ENCODE measurements at regions not wholly inside any gene's neighbourhood (a gene's known extent, or its start where the extent isn't known, plus 50 kb on each side); places are given as distances from the start of the nearest gene placed in this dataset.

DNA sequence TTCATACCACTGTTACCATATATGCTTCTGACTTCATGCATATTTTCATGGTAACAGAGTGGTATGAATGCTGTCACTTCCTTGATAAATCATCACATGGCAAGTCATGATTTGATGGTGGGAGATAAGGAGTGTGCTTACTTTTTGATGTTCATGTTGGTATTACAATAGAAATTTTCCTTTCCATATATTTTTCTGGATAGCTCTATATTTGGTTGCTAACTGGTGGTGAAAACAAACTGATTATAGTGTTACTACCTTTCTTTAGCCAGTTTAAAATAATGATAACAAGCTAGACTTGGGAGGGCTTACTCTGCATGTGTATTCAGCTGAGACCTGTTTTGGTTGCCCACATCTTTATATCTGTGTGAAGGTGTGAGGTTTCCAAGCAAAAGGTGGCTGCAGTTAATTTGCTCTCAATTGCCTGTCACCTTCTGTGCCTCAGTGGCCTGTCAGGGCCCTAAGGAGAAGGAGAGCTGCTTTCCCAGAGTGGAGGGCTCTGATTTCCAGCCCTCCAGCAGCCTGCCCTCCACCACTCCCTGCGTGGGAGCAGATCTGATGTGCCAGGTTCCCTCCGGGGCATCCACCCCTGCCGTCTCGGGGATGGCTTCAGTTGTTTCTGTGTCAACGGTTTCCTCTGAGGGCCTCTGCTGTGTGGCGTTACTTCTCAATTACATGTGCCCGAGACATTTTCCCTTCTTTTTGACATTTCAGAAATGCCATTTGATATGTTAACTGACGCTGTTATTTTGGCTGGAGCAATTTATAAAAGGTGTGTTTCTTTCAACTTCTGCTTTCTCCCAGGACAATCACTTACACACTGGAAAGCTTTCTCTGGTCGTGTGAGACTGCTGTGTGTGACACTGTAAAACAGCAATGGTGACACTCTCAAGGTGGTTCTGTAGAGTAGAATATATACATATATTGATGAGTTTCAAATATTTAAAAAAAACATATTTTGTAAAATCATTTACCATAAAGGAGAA is 107.7 kb upstream of the KLF6 start:
- Mint-ChIP-seq H3K9me3 (no peaks in the 10 kb centered on the region), H3K4me1 (ENCODE audit: low read depth) (peaks cover 77% of the 10 kb centered on the region), H3K36me3 (ENCODE audit: low read depth) (no peaks in the 10 kb centered on the region), H3K27me3 (ENCODE audit: insufficient read depth) (peaks cover 2% of the 10 kb centered on the region; the same call in 1 of the 2 replicates), H3K27ac (no peak overlapping the region), H3K4me3 (no peak overlapping the region)
- no peak for DNase-seq
- TF ChIP-seq, protein P1, sequence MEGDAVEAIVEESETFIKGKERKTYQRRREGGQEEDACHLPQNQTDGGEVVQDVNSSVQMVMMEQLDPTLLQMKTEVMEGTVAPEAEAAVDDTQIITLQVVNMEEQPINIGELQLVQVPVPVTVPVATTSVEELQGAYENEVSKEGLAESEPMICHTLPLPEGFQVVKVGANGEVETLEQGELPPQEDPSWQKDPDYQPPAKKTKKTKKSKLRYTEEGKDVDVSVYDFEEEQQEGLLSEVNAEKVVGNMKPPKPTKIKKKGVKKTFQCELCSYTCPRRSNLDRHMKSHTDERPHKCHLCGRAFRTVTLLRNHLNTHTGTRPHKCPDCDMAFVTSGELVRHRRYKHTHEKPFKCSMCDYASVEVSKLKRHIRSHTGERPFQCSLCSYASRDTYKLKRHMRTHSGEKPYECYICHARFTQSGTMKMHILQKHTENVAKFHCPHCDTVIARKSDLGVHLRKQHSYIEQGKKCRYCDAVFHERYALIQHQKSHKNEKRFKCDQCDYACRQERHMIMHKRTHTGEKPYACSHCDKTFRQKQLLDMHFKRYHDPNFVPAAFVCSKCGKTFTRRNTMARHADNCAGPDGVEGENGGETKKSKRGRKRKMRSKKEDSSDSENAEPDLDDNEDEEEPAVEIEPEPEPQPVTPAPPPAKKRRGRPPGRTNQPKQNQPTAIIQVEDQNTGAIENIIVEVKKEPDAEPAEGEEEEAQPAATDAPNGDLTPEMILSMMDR (IDR thresholded peaks at IDR 0.05) = no peak

DNA sequence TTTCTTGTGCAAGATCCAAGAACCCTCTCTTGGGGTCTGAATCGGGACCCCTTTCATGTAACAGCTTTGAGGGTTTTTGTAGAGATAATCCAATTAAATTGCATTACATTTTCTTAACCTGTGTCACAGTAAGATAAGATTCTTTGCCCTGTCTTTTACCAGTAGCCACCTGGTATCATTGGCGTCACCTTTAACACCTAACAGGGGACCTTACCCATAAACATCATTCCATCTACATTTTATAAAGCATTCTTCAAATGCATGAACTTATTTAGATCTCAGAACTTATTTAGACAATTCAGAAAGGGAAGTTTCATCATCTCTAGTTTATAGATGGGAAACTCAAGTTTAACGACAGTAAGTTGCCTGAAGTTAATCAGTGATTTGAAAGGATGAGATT is 106.4 kb upstream of the KLF6 start:
- no peak for DNase-seq
- Mint-ChIP-seq H3K4me3 (no peak overlapping the region), H3K4me1 (ENCODE audit: low read depth) (peaks cover 77% of the 10 kb centered on the region), H3K36me3 (ENCODE audit: low read depth) (no peaks in the 10 kb centered on the region), H3K9me3 (no peaks in the 10 kb centered on the region), H3K27ac (no peak overlapping the region), H3K27me3 (ENCODE audit: insufficient read depth) (peaks cover 2% of the 10 kb centered on the region; the same call in 1 of the 2 replicates)
- TF ChIP-seq, protein P1 (IDR thresholded peaks at IDR 0.05) = no peak

DNA sequence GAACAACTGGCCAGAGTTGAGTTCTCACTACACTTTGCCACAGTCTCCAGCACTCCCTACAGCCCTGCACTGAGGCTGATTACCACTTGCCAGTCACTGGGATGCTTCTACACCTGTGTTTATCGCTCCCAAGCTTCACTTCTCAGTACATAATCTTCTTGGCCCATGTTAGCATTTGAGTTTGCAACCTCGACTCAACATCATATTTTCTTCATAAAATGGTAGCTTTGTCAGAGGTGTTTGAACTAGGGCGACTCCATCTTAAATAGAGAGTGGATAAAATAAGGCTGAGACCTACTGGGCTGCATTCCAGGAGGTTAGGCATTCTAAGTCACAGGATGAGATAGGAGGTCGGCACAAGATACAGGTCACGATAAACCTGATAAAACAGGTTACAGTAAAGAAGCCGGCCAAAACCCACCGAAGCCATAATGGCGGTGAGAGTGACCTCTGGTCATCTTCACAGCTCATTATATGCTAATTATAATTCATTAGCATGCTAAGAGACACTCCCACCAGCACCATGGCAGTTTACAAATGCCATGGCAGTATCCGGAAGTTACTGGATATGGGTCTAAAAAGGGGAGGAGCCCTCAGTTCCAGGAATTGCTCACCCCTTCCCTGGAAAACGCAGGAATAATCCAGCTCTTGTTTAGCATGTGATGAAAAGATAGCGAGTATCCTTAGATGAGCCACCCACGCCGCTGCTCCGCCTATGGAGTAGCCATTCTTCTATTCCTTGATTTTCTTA is 105.8 kb upstream of the KLF6 start:
- DNase-seq = no peak
- TF ChIP-seq, protein P1 (IDR thresholded peaks at IDR 0.05) = no peak
- no peaks in the 10 kb centered on the region for H3K9me3 Mint-ChIP-seq
- no peak overlapping the region for H3K27ac Mint-ChIP-seq
- peaks cover 77% of the 10 kb centered on the region for H3K4me1 Mint-ChIP-seq (ENCODE audit: low read depth)
- H3K27me3 Mint-ChIP-seq (ENCODE audit: insufficient read depth) = peaks cover 2% of the 10 kb centered on the region; the same call in 1 of the 2 replicates
- peak overlapping the region; percentile 7; the same call in 1 of the 2 replicates for H3K4me3 Mint-ChIP-seq
- H3K36me3 Mint-ChIP-seq (ENCODE audit: low read depth) = no peaks in the 10 kb centered on the region

DNA sequence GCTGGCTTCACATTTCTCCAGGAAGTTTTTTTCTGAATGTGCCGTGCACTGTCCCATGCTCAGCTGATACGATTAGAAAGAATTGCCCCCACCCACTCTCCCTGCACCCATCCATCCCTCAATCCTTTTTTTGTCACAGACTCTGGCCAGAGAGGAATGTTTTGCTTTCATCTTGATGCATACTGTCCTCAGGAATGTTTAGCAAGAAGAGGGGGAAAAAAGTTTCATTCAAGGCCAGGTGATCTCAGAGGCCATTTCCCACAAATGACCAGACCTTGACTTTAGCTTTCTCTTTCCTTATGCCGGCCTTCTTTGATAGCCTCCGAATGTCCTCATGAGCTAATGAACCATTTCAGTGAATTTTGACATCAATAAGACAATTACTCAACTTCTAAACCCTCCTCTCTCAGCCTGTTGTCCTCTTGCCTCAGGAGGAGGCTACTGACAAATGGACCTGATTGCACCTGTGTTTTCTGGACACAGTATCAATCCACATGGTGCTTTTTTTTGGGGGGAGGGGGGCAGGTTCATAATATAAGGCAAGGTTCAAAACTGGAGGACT is 105.0 kb upstream of the KLF6 start:
- TF ChIP-seq, protein P1 (IDR thresholded peaks at IDR 0.05) = no peak
- H3K9me3 Mint-ChIP-seq = no peaks in the 10 kb centered on the region
- H3K27me3 Mint-ChIP-seq (ENCODE audit: insufficient read depth) = peaks cover 2% of the 10 kb centered on the region; the same call in 1 of the 2 replicates
- H3K36me3 Mint-ChIP-seq (ENCODE audit: low read depth) = no peaks in the 10 kb centered on the region
- H3K4me3 Mint-ChIP-seq = peak overlapping the region; percentile 60
- peak; percentile 35 for DNase-seq
- H3K4me1 Mint-ChIP-seq (ENCODE audit: low read depth) = peaks cover 73% of the 10 kb centered on the region
- peak overlapping the region; percentile 48 for H3K27ac Mint-ChIP-seq

DNA sequence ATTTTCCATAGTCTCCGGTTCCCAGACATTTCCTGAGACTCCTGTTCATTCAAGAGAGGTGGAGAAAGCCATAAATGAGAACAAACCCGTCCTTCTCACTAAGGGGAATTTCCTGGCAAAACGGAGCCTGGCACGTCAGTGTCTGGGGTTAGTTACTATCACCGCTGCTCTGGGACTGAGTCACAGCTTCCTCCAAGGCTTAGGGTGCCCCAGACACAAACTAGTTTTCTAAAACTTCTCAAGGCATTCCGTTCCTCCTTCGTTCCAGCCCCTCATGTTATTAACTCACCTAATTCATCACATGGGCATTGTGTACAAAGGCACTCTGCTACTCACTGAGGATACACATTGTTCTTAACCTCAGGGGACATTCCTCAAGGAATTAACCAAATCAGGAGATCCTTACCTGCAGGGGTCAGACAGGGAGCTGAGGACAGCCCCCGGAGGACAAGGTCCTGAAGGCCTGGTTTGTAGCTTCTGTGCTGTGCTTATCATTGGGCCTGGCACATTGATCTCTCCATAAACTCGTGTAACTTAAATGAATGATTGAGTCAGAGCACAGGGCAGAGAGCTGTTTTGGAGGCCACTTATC is 103.0 kb upstream of the KLF6 start:
- H3K27ac Mint-ChIP-seq = peak overlapping the region; percentile 95

More for the DNA sequence above, 103.0 kb upstream of the KLF6 start:
- peak; percentile 78 for DNase-seq
- Mint-ChIP-seq H3K36me3 (ENCODE audit: low read depth) (no peaks in the 10 kb centered on the region), H3K4me1 (ENCODE audit: low read depth) (peaks cover 71% of the 10 kb centered on the region), H3K9me3 (no peaks in the 10 kb centered on the region), H3K4me3 (peak overlapping the region; percentile 68), H3K27me3 (ENCODE audit: insufficient read depth) (peaks cover 2% of the 10 kb centered on the region; the same call in 1 of the 2 replicates)
- TF ChIP-seq, protein P1 (IDR thresholded peaks at IDR 0.05) = no peak

Data from HFFc6 (cell line).